GM12873 (cell line): ENCODE measurements at regions not wholly inside any gene's neighbourhood (a gene's known extent, or its start where the extent isn't known, plus 50 kb on each side); places are given as distances from the start of the nearest gene placed in this dataset.

Source experiments
- CTCF ChIP-seq: IDR thresholded peaks from 2 replicates; pipeline ENCODE4 v1.5.1; 2012; ENCODE audit warnings: low read depth, mild to moderate bottlenecking, moderate library complexity, low read length, control low read depth; ENCODE audit not compliant: insufficient read depth; ENCODE audit errors: missing control alignments

- TF ChIP-seq CTCF, result no peak
Measured at GRCh38 chr12:53808023-53808705, 56.4 kb upstream of the CISTR start.

- no peak for TF ChIP-seq CTCF
Measured at GRCh38 chr12:53809005-53809404, 57.2 kb upstream of the CISTR start.

GRCh38 chr12:53810950-53811349 is 59.2 kb upstream of the CISTR start:
- TF ChIP-seq CTCF, result no peak

GRCh38 chr12:53811606-53812005 is 59.8 kb upstream of the CISTR start:
- no peak for TF ChIP-seq CTCF

GRCh38 chr12:53816360-53817020 is 64.7 kb upstream of the CISTR start:
- no peak for TF ChIP-seq CTCF

- no peak for TF ChIP-seq CTCF
Measured at GRCh38 chr12:53817021-53817389, 65.2 kb upstream of the CISTR start.

GRCh38 chr12:53820514-53821306 is 68.9 kb upstream of the CISTR start:
- no peak for TF ChIP-seq CTCF
